ENCODE measurements at regions not wholly inside any gene's neighbourhood (a gene's known extent, or its start where the extent isn't known, plus 50 kb on each side); places are given as distances from the start of the nearest gene placed in this dataset.

DNA sequence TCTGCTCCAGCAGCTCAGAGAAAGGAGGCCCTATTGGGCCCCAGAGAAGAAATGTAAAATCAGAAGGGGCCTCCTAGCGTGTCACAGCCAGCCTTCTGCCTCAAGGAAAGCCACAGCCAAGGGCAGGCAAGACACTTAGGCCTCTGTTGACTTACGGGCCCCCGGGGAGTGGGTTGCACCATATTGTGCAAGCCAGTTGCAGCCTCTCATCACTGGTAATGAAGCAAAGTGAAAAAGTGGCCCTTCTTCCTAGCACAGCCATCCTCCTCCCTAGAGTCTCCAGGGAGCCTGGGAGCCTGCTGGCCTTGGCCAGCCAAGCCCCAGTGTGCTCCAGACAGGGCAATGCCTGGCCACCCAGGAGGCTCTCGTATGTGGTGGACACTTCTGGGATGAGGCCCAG lies 56.2 kb upstream of the GDF10 start:
- TF ChIP-seq, protein P1, sequence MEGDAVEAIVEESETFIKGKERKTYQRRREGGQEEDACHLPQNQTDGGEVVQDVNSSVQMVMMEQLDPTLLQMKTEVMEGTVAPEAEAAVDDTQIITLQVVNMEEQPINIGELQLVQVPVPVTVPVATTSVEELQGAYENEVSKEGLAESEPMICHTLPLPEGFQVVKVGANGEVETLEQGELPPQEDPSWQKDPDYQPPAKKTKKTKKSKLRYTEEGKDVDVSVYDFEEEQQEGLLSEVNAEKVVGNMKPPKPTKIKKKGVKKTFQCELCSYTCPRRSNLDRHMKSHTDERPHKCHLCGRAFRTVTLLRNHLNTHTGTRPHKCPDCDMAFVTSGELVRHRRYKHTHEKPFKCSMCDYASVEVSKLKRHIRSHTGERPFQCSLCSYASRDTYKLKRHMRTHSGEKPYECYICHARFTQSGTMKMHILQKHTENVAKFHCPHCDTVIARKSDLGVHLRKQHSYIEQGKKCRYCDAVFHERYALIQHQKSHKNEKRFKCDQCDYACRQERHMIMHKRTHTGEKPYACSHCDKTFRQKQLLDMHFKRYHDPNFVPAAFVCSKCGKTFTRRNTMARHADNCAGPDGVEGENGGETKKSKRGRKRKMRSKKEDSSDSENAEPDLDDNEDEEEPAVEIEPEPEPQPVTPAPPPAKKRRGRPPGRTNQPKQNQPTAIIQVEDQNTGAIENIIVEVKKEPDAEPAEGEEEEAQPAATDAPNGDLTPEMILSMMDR (IDR thresholded peaks at IDR 0.05) = no peak
- no peak overlapping the region for H3K27ac Mint-ChIP-seq
- no peaks in the 10 kb centered on the region for H3K36me3 Mint-ChIP-seq (ENCODE audit: low read depth)
- H3K27me3 Mint-ChIP-seq (ENCODE audit: insufficient read depth) = peaks cover 47% of the 10 kb centered on the region
- no peaks in the 10 kb centered on the region for H3K4me1 Mint-ChIP-seq (ENCODE audit: low read depth)
- no peaks in the 10 kb centered on the region for H3K9me3 Mint-ChIP-seq
- no peak for DNase-seq
- H3K4me3 Mint-ChIP-seq = no peak overlapping the region

DNA sequence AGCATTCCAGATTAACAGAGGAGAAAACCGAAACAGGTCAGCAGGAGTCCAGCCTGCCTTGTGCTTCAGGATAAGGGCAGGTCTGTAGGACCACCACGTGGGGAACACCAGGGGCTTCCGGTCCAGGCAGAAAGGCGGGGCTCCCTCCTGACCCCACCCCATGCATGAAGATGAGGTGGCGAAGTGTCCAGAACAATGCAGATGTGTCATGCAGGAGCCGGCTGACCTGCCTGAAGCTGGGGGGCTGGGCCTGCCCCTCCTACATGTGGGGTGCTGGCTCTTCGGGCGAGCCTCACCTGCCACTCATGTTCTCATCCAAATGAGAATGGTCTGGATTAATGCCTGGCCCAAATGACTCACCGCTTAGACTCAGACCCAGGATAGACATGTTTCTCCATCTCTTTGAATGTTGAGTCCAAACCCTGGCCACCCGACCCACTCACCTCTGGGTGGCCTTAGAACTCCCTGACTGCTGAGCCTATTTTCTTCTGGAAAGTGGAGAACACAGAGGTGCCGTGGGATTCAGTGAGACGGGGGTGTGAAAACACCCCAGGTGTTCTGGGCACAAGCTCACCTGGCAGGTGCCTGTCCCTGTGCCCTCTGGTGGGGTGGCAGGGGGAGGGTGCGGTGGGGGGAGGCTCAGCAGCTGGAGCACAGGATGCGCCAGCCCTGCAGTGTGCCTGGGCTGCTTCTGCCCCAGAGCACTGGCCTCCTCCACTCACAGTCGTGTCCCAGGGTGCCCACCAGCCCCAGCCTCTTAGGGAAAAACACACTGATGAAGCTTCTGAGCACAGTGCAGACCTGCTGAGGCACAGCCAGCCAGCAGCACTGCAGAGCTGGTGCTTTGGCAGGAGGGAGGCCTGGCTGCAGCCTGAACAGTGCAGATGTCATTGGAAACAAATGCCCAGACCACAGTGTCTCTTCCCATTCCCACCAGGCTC lies 55.2 kb upstream of the GDF10 start:
- H3K9me3 Mint-ChIP-seq = no peaks in the 10 kb centered on the region
- no peaks in the 10 kb centered on the region for H3K4me1 Mint-ChIP-seq (ENCODE audit: low read depth)
- H3K36me3 Mint-ChIP-seq (ENCODE audit: low read depth) = no peaks in the 10 kb centered on the region
- TF ChIP-seq, protein P1 (IDR thresholded peaks at IDR 0.05) = no peak
- H3K27ac Mint-ChIP-seq = no peak overlapping the region
- no peak for DNase-seq
- no peak overlapping the region for H3K4me3 Mint-ChIP-seq
- peaks cover 50% of the 10 kb centered on the region for H3K27me3 Mint-ChIP-seq (ENCODE audit: insufficient read depth)

DNA sequence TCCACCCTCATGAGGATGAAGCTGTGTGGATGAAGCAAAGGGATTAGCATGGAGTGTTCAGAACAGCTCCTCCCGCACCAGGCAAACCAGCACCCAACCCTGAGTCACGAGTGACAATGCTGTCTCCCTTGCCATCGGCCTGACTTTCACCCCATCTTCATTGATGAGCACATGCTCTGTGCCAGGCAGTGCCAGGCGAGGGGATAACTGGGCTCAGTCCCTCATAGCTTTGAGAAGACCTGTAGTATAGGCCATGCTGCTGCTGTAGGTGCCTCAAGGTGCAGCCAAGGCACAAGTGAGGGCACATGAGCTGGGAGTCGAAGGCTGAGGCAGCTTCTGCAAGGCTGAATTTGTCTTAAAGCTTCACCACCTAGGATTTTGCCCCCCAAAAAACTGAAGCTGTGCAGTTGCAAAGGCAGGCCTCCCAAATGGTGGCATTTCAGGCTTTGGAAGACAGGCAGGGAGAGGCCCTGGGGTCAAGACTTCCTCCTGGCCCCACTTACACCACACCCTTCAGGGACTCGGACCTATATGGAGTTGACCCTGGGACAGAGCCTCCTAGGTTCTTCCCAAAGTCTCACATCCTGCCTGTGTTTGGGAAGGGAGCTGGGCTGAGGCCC lies 54.2 kb upstream of the GDF10 start:
- H3K27ac Mint-ChIP-seq = no peak overlapping the region
- TF ChIP-seq, protein P1 (IDR thresholded peaks at IDR 0.05) = no peak
- H3K9me3 Mint-ChIP-seq = no peaks in the 10 kb centered on the region
- H3K27me3 Mint-ChIP-seq (ENCODE audit: insufficient read depth) = peaks cover 50% of the 10 kb centered on the region
- H3K4me1 Mint-ChIP-seq (ENCODE audit: low read depth) = no peaks in the 10 kb centered on the region
- no peaks in the 10 kb centered on the region for H3K36me3 Mint-ChIP-seq (ENCODE audit: low read depth)
- no peak overlapping the region for H3K4me3 Mint-ChIP-seq
- no peak for DNase-seq

DNA sequence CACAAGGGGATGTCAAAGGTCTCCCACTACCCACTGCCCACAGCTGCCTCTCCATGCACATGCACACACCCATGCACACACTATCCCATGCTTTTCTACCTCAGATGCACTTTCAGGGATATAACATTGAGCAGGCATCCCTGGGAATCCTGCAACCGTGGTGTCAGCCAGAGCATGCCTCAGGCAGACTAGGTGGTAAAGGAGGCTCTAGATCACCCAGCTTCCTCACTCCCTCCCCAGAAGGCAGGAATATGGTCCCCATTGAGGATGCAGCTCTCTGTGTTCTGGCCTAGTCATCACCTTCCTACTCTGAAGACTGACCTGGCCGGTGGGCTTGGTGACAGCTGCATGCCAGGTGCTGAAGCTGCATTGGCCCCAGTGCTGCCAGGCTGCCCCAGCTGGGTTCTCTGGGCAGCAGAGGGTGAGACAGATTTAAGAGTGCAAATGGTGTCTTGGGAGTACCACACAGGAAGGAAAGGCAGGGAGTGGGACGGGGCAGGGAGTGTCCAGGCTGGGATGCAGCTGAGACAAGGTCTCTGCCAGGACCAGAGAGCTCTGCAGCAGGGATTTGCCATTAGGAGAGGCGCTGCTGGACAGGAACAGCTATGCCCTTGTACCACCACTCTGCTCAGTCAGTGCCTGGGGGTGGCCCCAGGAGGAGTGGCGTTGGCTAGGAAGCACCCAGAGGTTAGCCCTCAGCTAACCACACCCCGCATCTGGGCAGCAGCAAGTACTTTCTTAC lies 53.4 kb upstream of the GDF10 start:
- Mint-ChIP-seq H3K27ac (no peak overlapping the region), H3K27me3 (ENCODE audit: insufficient read depth) (peaks cover 44% of the 10 kb centered on the region), H3K4me3 (no peak overlapping the region), H3K9me3 (no peaks in the 10 kb centered on the region), H3K4me1 (ENCODE audit: low read depth) (no peaks in the 10 kb centered on the region), H3K36me3 (ENCODE audit: low read depth) (no peaks in the 10 kb centered on the region)
- TF ChIP-seq, protein P1 (IDR thresholded peaks at IDR 0.05) = no peak
- DNase-seq = no peak

DNA sequence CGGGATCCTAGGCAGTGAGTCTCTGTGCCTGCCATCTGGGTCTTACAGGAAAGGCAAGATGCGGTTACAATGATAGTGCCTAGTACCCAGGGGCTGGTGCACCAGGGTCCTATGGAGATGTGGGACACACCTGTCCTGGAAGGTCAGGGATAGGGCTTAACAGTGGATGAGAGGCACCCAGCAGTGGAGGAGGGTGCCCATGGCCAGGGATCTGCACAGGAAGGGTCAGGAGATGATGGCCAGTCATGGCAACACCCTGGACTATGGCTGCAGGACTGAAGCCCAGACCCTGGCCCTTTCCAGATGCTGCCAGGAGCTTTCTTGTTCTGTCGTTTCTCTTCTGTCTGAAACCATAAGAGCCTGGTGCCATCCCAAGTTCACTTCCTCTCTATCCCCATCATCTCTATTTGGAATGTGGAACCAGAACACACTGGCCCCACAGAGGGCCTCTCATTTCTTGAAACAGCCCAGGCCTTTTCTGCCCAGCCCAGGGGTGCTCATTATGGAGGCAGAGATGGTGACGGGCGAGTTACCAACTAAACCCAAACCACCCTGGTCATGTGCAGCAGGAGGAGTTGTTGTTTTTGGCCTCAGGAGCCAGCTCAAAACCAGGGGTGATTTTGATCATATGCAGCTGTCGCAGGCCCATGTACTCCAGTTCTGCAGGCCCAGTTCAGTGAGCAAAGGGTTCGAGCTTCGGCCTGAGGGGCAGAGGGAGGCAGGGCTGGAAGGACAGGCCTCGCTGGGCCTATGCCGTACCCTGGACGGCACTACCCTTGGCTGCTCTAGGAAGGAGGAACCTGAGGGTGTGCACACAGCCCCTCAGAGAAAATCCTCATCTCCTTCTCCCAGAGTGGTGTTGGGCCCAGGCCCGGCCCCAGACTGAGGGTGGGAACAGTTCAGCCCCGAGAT lies 52.6 kb upstream of the GDF10 start:
- TF ChIP-seq, protein P1 (IDR thresholded peaks at IDR 0.05) = no peak
- H3K4me3 Mint-ChIP-seq = no peak overlapping the region
- H3K4me1 Mint-ChIP-seq (ENCODE audit: low read depth) = no peaks in the 10 kb centered on the region
- H3K36me3 Mint-ChIP-seq (ENCODE audit: low read depth) = no peaks in the 10 kb centered on the region
- DNase-seq = no peak
- H3K27ac Mint-ChIP-seq = no peak overlapping the region
- no peaks in the 10 kb centered on the region for H3K9me3 Mint-ChIP-seq
- peaks cover 43% of the 10 kb centered on the region for H3K27me3 Mint-ChIP-seq (ENCODE audit: insufficient read depth)
